ENCODE measurements at regions not wholly inside any gene's neighbourhood (a gene's known extent, or its start where the extent isn't known, plus 50 kb on each side); places are given as distances from the start of the nearest gene placed in this dataset.

- DNase-seq (ENCODE audit: low read depth) = no peak
Measured at GRCh38 chr21:23522751-23523150, 2084.5 kb downstream of the MRPL39 start.

- DNase-seq (ENCODE audit: low read depth) = no peak
Measured at GRCh38 chr21:23507501-23507900, 2099.8 kb downstream of the MRPL39 start.

GRCh38 chr21:23496729-23497128, 2110.6 kb downstream of the MRPL39 start:
- DNase-seq (ENCODE audit: low read depth) = no peak

DNA sequence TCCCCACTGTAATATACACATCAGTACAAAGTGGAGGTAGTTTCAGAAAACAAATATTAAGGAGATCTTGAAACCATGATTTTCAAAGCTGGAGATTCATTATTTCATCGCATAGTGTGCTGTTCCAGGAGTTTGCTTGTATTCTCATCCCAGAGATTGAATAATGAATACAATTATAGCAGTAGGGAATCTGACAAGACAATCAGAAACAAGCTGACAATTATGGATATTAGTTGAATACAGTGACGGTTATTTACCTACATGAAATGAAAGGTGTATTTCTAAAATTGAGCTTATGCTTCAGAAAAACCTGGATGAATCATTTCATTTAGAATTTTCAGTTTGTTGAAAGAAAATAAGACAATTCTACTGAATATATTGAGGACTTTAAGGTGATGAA, 2119.0 kb downstream of the MRPL39 start:
- DNase-seq (ENCODE audit: low read depth) = no peak

GRCh38 chr21:23480591-23481270, 2126.6 kb downstream of the MRPL39 start:
- no peak for DNase-seq (ENCODE audit: low read depth)

DNA sequence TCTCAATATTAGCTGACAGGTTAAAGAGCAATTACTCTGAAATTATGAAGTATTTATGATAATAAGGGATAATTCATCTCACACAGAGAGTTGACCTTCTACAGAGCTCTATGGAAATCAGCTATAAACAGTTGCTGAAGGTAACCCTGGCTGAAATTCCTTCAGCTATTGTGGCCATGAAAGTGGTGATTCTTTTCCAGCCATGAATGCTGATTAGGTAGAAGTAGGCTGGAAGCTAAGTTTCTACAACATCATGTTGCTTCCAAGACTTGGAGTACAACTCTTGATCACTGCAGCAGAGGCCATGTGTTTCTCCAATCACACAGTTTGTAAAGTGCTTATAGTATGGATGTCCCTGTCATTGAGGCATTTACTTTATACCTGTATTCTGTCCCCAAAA, 2128.9 kb downstream of the MRPL39 start:
- DNase-seq (ENCODE audit: low read depth) = no peak

GRCh38 chr21:23475281-23476219, 2131.7 kb downstream of the MRPL39 start:
- peak; percentile 44 for DNase-seq (ENCODE audit: low read depth)

- no peak for DNase-seq (ENCODE audit: low read depth)
Measured at GRCh38 chr21:23471877-23472276, 2135.4 kb downstream of the MRPL39 start.

GRCh38 chr21:23463365-23463764, 2143.9 kb downstream of the MRPL39 start:
- no peak for DNase-seq (ENCODE audit: low read depth)

- peak; percentile 37 for DNase-seq (ENCODE audit: low read depth)
Measured at GRCh38 chr21:23455676-23456075, 2151.6 kb downstream of the MRPL39 start.

DNA sequence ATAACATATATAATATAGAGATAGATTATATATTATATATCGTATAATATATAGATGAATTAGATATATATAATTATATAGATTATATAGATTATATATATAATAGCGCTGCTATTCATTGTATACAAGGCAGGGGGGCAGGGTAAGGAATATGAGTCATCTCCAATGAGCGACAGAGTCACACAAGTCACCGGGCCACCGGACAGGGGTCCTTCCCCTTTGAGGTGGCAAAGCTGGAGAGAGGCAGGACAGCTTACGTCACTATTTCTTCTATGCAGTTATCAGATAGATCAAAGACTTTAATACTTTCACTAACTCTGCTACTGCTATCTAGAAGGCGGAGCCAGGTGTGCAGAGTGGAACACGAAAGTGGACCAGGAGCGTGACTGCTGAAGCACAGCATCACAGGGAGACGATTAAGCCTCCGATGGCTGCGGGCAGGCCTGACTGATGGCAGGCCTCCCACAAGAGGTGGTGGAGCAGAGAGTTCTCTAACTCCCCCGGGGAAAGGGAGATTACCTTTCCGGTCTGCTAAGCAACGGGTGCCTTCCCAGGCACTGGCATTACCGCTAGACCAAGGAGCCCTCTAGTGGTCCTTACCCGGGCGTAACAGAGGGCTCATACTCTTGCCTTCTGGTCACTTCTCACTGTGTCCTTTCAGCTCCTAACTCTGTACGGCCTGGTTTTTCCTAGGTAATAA, 2154.7 kb downstream of the MRPL39 start:
- peak; percentile 33 for DNase-seq (ENCODE audit: low read depth)

DNA sequence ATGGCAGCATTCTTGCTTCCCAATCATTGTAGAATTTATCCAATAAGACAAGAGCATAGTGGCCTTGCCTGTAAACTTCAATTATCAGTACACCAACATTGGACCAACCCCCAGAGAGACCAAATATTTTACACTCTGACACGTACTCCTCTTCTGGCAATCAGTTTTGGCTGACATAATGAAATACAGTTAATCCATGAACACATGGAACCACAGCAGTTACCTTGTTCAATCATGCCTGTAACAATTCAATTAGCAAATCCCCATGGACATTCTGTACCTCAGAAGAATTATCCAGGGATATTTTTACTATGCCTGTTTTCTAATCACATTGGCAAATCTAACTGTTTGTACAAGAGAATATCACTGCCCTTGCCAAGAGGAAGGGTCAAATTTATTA, 2162.0 kb downstream of the MRPL39 start:
- no peak for DNase-seq (ENCODE audit: low read depth)

DNA sequence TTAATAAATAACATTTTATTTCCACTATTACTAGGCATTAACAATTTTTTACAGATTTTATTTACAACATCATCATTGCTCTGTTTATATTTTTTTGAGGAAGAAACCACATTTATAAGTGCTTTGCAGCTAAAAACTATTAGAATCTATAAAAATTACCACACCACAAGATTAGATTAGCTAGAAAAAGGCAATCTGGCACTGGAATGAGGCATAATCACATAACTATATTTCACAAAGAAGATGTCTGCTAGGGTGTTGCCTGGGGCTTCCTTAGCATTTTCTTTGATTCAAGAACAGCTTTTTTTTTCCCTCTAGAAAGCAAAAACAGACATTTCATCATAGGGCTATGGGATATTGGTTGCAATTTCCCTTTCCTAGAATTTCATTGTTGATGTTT, 2169.2 kb downstream of the MRPL39 start:
- no peak for DNase-seq (ENCODE audit: low read depth)

DNA sequence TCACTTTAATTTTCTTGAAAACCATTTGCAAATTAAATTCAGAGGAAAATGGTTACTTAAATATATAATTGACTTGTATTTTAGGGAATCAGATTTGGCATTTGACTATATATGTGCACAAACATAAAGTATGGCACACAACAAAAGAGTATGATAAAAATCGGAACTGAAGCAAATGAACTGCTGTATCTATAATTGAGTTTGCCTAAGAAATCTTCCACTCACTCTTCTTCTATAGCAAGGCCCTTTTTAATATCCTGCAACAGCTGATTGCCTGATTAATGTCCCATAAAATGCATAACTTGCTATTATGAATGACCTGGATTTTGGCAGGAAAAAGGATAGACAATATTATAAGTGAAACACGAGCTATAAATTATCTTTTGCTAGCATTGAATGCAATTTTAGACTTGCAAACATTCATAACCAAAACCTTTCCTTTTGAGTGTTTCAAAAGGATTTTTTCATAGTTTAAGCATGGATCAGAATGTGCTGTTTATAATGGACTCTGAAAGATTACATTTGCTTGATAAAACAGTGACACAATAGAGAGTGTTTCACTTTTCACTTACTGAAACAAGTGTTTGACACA, 2204.3 kb downstream of the MRPL39 start:
- DNase-seq (ENCODE audit: low read depth) = no peak

GRCh38 chr21:23401278-23401677, 2206.0 kb downstream of the MRPL39 start:
- peak; percentile 13 for DNase-seq (ENCODE audit: low read depth)

DNA sequence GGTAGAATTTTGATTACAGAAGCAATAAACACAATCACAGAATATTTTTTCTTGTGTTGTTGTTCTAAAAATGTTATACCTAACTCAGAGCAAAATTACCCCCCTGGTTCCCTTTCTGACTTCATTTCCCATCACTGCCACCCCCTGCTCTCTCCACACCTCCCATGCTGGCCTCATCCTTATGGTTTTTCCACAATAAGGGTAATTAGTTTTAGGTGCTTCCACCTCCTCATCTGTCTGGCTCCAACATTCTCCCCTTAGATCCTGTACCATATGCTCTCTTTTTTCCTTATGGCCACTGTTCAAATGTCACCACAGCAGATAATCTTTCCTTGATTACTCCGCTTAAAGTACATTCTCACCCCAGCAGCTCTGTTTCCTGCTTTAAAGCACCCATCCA, 2208.6 kb downstream of the MRPL39 start:
- no peak for DNase-seq (ENCODE audit: low read depth)

DNA sequence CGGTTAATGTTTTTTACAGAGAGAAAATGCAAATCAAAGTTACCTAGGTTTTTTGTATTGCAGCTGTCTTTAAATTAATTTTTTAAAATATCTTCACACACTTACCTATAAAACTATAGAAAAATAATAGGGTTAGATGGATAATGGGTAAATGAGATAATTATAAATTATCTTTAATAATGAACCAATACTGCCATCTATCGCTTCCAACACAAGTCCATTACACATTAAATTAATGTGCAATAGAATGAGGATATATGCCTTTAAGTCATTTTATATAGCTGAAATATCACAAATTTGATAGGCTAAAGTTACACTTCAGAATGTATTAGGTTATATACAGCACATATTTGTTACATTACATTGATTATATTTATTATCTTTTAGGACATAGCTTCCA, 2212.8 kb downstream of the MRPL39 start:
- DNase-seq (ENCODE audit: low read depth) = no peak

DNA sequence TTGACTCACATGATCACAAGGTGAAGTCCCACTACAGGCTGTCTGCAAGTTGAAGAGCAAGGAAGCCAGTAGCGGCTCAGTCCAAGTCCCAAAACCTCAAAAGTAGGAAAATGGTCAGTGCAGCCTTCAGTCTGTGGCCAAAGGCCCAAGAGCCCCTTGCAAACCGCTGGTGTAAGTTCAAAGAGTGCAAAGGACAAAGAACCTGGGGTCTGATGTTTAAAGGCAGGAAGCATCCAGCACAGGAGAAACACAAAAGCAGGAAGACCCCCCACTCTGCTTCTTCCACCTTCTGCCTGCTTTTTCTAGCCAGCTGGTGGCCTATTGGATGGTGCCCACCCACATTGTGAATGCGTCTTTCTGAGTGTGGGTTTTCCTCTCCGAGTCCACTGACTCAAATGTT, 2222.6 kb downstream of the MRPL39 start:
- no peak for DNase-seq (ENCODE audit: low read depth)

GRCh38 chr21:23374155-23374554, 2233.1 kb downstream of the MRPL39 start:
- DNase-seq (ENCODE audit: low read depth) = no peak

DNA sequence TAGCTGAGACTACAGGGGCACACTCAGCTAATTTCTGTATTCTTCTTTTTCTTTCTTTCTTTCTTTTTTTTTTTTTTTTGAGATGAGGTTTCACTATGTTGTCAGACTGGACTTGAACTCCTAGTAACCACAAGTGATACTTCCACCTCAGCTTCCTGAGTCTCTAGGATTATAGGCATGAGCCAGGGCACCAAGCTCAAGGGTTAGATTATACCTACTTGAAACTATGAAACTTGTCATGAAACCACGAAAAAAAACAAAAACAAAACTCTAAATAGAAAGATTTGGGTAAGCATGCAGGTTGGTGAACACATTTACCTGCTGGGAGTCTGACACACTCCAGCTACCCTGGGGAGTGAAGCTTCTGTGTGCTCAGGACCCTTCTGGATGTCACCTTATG, 2250.4 kb downstream of the MRPL39 start:
- DNase-seq (ENCODE audit: low read depth) = no peak

DNA sequence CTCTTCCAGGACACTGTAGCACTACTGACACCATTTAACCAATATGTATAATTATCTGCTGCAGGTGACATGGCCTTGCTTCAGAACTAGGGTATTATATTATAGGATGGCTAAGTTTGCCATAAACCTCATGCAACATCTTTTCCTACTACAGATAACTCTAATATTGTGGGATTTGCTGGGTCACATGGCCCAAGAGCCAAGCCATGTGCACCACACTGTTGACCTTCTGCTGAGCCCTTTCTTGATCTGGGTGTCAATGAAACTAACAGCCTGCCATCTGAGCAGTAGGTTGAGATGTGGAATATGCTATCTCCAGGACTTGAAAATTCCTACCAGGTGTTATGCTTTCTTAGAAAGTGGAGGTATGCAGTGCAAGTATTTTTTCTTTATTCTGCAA, 2291.1 kb downstream of the MRPL39 start:
- no peak for DNase-seq (ENCODE audit: low read depth)

DNA sequence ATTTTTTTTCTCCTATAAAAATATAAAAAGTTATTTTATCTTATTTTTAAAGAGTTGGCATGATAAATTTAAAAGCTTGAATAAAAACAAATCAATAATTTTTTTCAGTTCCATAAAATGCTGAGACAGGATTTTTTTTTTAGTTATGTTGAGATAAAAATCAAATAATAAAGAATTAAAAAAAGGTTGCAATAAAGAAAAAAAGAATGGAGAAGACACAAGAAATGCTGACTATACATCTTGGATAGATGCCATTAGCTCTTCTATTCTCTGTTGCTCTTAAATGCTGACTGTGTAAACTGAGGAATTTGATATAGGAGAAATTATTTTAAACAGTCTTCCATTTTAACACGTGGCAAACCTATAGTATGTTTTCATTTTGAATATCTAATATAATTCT, 2298.5 kb downstream of the MRPL39 start:
- no peak for DNase-seq (ENCODE audit: low read depth)
